ENCODE measurements at regions not wholly inside any gene's neighbourhood (a gene's known extent, or its start where the extent isn't known, plus 50 kb on each side); places are given as distances from the start of the nearest gene placed in this dataset.

- Histone ChIP-seq H3K9me3 (ENCODE audit: control insufficient read depth in 1 of 2, insufficient read depth in 1 of 2, low read length in 2 of 2) (peaks cover 0 to 16% of the 10 kb centered on the region in 2 experiments), H3K36me3 (ENCODE audit: insufficient read depth, low read length) (no peaks in the 10 kb centered on the region), H3K4me3 (ENCODE audit: low read length) (no peak overlapping the region), H3K4me1 (ENCODE audit: insufficient read depth, low read length) (no peaks in the 10 kb centered on the region), H3K27ac (ENCODE audit: low read depth in 1 of 2, low read length in 2 of 2) (no peak overlapping the region), H3K27me3 (ENCODE audit: control insufficient read depth in 1 of 2, insufficient read depth in 2 of 2, low read length in 2 of 2) (no peaks in the 10 kb centered on the region)
- intact Hi-C loops (cut with DNase I, micrococcal nuclease): no loop called here
- Mint-ChIP-seq H3K4me1 (ENCODE audit: low read depth) (no peaks in the 10 kb centered on the region), H3K36me3 (ENCODE audit: low read depth) (no peaks in the 10 kb centered on the region), H3K27me3 (no peaks in the 10 kb centered on the region), H3K9me3 (peaks cover 27% of the 10 kb centered on the region), H3K4me3 (no peak overlapping the region), H3K27ac (no peak overlapping the region)
- ChIA-PET CTCF (no interaction called here), POLR2A (no interaction called here)
- ATAC-seq (ENCODE audit: poor library complexity) (no peak), DNase-seq (no peak)
- TF ChIP-seq CTCF (IDR thresholded peaks at IDR 0.05): no peak
Observed at GRCh38 chr7:51539840-51540239, 223.2 kb upstream of the COBL start.

GRCh38 chr7:51528172-51528571, 211.6 kb upstream of the COBL start:
- H3K4me1 Mint-ChIP-seq (ENCODE audit: low read depth): no peaks in the 10 kb centered on the region
- no peak overlapping the region for H3K27ac ChIP-seq (ENCODE audit: low read depth in 1 of 2, low read length in 2 of 2)
- H3K4me3 Mint-ChIP-seq: no peak overlapping the region
- no peaks in the 10 kb centered on the region for H3K27me3 Mint-ChIP-seq
- H3K27me3 ChIP-seq (ENCODE audit: control insufficient read depth in 1 of 2, insufficient read depth in 2 of 2, low read length in 2 of 2): no peaks in the 10 kb centered on the region
- H3K9me3 ChIP-seq (ENCODE audit: control insufficient read depth in 1 of 2, insufficient read depth in 1 of 2, low read length in 2 of 2): peaks cover 0 to 4% of the 10 kb centered on the region in 2 experiments
- H3K36me3 Mint-ChIP-seq (ENCODE audit: low read depth): no peaks in the 10 kb centered on the region
- POLR2A ChIA-PET: no interaction called here
- TF ChIP-seq CTCF (IDR thresholded peaks at IDR 0.05): no peak
- H3K9me3 Mint-ChIP-seq: no peaks in the 10 kb centered on the region
- no peak overlapping the region for H3K27ac Mint-ChIP-seq
- CTCF ChIA-PET: no interaction called here
- ATAC-seq (ENCODE audit: poor library complexity) (no peak), DNase-seq (no peak)
- intact Hi-C loops (cut with DNase I, micrococcal nuclease): no loop called here
- no peaks in the 10 kb centered on the region for H3K36me3 ChIP-seq (ENCODE audit: insufficient read depth, low read length)
- H3K4me3 ChIP-seq (ENCODE audit: low read length): no peak overlapping the region
- H3K4me1 ChIP-seq (ENCODE audit: insufficient read depth, low read length): no peaks in the 10 kb centered on the region

- ChIA-PET CTCF (interaction anchor here (0.7 kb wide), 1 partner anchor 10 kb away, joined by 3 read pairs; no protein-coding TSS in a partner anchor), POLR2A (no interaction called here)
- no peaks in the 10 kb centered on the region for H3K9me3 Mint-ChIP-seq
- Histone ChIP-seq H3K4me1 (ENCODE audit: insufficient read depth, low read length) (no peaks in the 10 kb centered on the region), H3K27me3 (ENCODE audit: control insufficient read depth in 1 of 2, insufficient read depth in 2 of 2, low read length in 2 of 2) (no peaks in the 10 kb centered on the region), H3K27ac (ENCODE audit: low read depth in 1 of 2, low read length in 2 of 2) (no peak overlapping the region), H3K36me3 (ENCODE audit: insufficient read depth, low read length) (no peaks in the 10 kb centered on the region), H3K9me3 (ENCODE audit: control insufficient read depth in 1 of 2, insufficient read depth in 1 of 2, low read length in 2 of 2) (no peaks in the 10 kb centered on the region), H3K4me3 (ENCODE audit: low read length) (no peak overlapping the region)
- no peak overlapping the region for H3K27ac Mint-ChIP-seq
- no peak for TF ChIP-seq CTCF (IDR thresholded peaks at IDR 0.05)
- intact Hi-C loops (cut with DNase I, micrococcal nuclease): no loop called here
- H3K27me3 Mint-ChIP-seq: no peaks in the 10 kb centered on the region
- no peak overlapping the region for H3K4me3 Mint-ChIP-seq
- no peaks in the 10 kb centered on the region for H3K36me3 Mint-ChIP-seq (ENCODE audit: low read depth)
- DNase-seq (no peak), ATAC-seq (ENCODE audit: poor library complexity) (no peak)
- no peaks in the 10 kb centered on the region for H3K4me1 Mint-ChIP-seq (ENCODE audit: low read depth)
Observed at GRCh38 chr7:51521694-51522312, 205.2 kb upstream of the COBL start.

Data from CD4-positive, alpha-beta T cell (primary cell).